CD4-positive, alpha-beta T cell treated with Interleukin-15 for 1 hour (primary cell): ENCODE measurements at regions not wholly inside any gene's neighbourhood (a gene's known extent, or its start where the extent isn't known, plus 50 kb on each side); places are given as distances from the start of the nearest gene placed in this dataset.
"Not testable (repeated sequence)": the region's sequence is repeated elsewhere in the genome, so short reads cannot be mapped to it uniquely, and the experiment has no call there.

Source experiments
- DNase-seq: peaks from one replicate; pipeline ENCODE4 v3.0.0-alpha.2; 2020

GRCh38 chr14:106395456-106396050, 869.2 kb downstream of the TMEM121 start:
- DNase-seq, result no peak

GRCh38 chr14:106396999-106397398, 870.6 kb downstream of the TMEM121 start:
- no peak for DNase-seq

GRCh38 chr14:106398931-106399331, 872.5 kb downstream of the TMEM121 start:
- DNase-seq, result not testable (repeated sequence)

GRCh38 chr14:106401316-106401715, 874.9 kb downstream of the TMEM121 start:
- DNase-seq, result not testable (repeated sequence)

- not testable (repeated sequence) for DNase-seq
Observed at GRCh38 chr14:106410229-106410628, 883.8 kb downstream of the TMEM121 start.

GRCh38 chr14:106414464-106414863, 888.1 kb downstream of the TMEM121 start:
- DNase-seq, result no peak

- DNase-seq, result peak; percentile 82
Observed at GRCh38 chr14:106417224-106418049, 891.1 kb downstream of the TMEM121 start.

- DNase-seq, result no peak
Observed at GRCh38 chr14:106419376-106419965, 893.1 kb downstream of the TMEM121 start.

- DNase-seq, result not testable (repeated sequence)
Observed at GRCh38 chr14:106421431-106422033, 895.1 kb downstream of the TMEM121 start.

GRCh38 chr14:106422066-106422465, 895.7 kb downstream of the TMEM121 start:
- DNase-seq, result no peak

- DNase-seq, result not testable (repeated sequence)
Observed at GRCh38 chr14:106425150-106425549, 898.8 kb downstream of the TMEM121 start.

GRCh38 chr14:106436310-106436905, 910.0 kb downstream of the TMEM121 start:
- peak; percentile 69 for DNase-seq

GRCh38 chr14:106442857-106443256, 916.5 kb downstream of the TMEM121 start:
- DNase-seq, result peak; percentile 49

- no peak for DNase-seq
Observed at GRCh38 chr14:106455026-106455425, 928.6 kb downstream of the TMEM121 start.

GRCh38 chr14:106459971-106460730, 933.8 kb downstream of the TMEM121 start:
- DNase-seq, result peak; percentile 49

- no peak for DNase-seq
Observed at GRCh38 chr14:106460916-106461315, 934.5 kb downstream of the TMEM121 start.

GRCh38 chr14:106466483-106466882, 940.1 kb downstream of the TMEM121 start:
- DNase-seq, result not testable (repeated sequence)

GRCh38 chr14:106468869-106469268, 942.5 kb downstream of the TMEM121 start:
- DNase-seq, result not testable (repeated sequence)

GRCh38 chr14:106470028-106470427, 943.6 kb downstream of the TMEM121 start:
- DNase-seq, result not testable (repeated sequence)

GRCh38 chr14:106474261-106475028, 948.1 kb downstream of the TMEM121 start:
- DNase-seq, result not testable (repeated sequence)

- DNase-seq, result not testable (repeated sequence)
Observed at GRCh38 chr14:106475214-106475613, 948.8 kb downstream of the TMEM121 start.
